GM21619 (cell line): ENCODE measurements at regions not wholly inside any gene's neighbourhood (a gene's known extent, or its start where the extent isn't known, plus 50 kb on each side); places are given as distances from the start of the nearest gene placed in this dataset.

Experiments
- ATAC-seq: cut with Tn5 transposase; IDR thresholded peaks from one replicate; pipeline ENCODE4 v1.9.1; 2021; ENCODE audit not compliant: unreplicated experiment

GRCh38 chr18:45373286-45373880, 241.9 kb upstream of the SLC14A2 start:
- ATAC-seq = no peak

- no peak for ATAC-seq
Measured at GRCh38 chr18:45374236-45374635, 241.0 kb upstream of the SLC14A2 start.

GRCh38 chr18:45374878-45375630, 240.2 kb upstream of the SLC14A2 start:
- ATAC-seq = no peak

- ATAC-seq = no peak
Measured at GRCh38 chr18:45376193-45376592, 239.1 kb upstream of the SLC14A2 start.

- ATAC-seq = no peak
Measured at GRCh38 chr18:45378308-45378707, 237.0 kb upstream of the SLC14A2 start.

GRCh38 chr18:45378933-45379332, 236.3 kb upstream of the SLC14A2 start:
- ATAC-seq = no peak

GRCh38 chr18:45379903-45380302, 235.4 kb upstream of the SLC14A2 start:
- ATAC-seq = no peak

GRCh38 chr18:45381282-45381681, 234.0 kb upstream of the SLC14A2 start:
- ATAC-seq = no peak

- ATAC-seq = no peak
Measured at GRCh38 chr18:45383228-45383627, 232.0 kb upstream of the SLC14A2 start.

- no peak for ATAC-seq
Measured at GRCh38 chr18:45384137-45384961, 230.9 kb upstream of the SLC14A2 start.

- no peak for ATAC-seq
Measured at GRCh38 chr18:45384962-45385315, 230.3 kb upstream of the SLC14A2 start.

GRCh38 chr18:45386041-45386655, 229.1 kb upstream of the SLC14A2 start:
- ATAC-seq = no peak

GRCh38 chr18:45387229-45387628, 228.0 kb upstream of the SLC14A2 start:
- no peak for ATAC-seq

GRCh38 chr18:45398448-45398847, 216.8 kb upstream of the SLC14A2 start:
- ATAC-seq = no peak

GRCh38 chr18:45399146-45399545, 216.1 kb upstream of the SLC14A2 start:
- ATAC-seq = no peak

- ATAC-seq = no peak
Measured at GRCh38 chr18:45399643-45400042, 215.6 kb upstream of the SLC14A2 start.

GRCh38 chr18:45402485-45403056, 212.7 kb upstream of the SLC14A2 start:
- ATAC-seq = no peak

- no peak for ATAC-seq
Measured at GRCh38 chr18:45403341-45404049, 211.8 kb upstream of the SLC14A2 start.

- no peak for ATAC-seq
Measured at GRCh38 chr18:45408218-45408617, 207.1 kb upstream of the SLC14A2 start.

GRCh38 chr18:45409971-45410370, 205.3 kb upstream of the SLC14A2 start:
- no peak for ATAC-seq

GRCh38 chr18:45412577-45412976, 202.7 kb upstream of the SLC14A2 start:
- ATAC-seq = peak; percentile 56
